ENCODE measurements at regions not wholly inside any gene's neighbourhood (a gene's known extent, or its start where the extent isn't known, plus 50 kb on each side); places are given as distances from the start of the nearest gene placed in this dataset.

GRCh38 chr10:130960531-130960930, 351.0 kb downstream of the TCERG1L start:
- Histone ChIP-seq H4K20me1 (ENCODE audit: insufficient read depth, low read length) (no peaks in the 10 kb centered on the region), H3K4me3 (ENCODE audit: insufficient read depth, low read depth, low read length) (no peak overlapping the region), H3K56ac (ENCODE audit: extremely low read depth, insufficient read depth, low read length) (no peak overlapping the region), H2BK20ac (ENCODE audit: low read depth, low read length) (no peak overlapping the region), H3K9me1 (ENCODE audit: insufficient read depth, low read length) (no peaks in the 10 kb centered on the region), H3K27ac (ENCODE audit: insufficient read depth, low read length) (no peak overlapping the region), H3K4me1 (ENCODE audit: control insufficient read depth, insufficient read depth, low read length) (no peaks in the 10 kb centered on the region), H3K4ac (ENCODE audit: low read depth, low read length) (no peak overlapping the region), H2AFZ (replicated peaks; ENCODE audit: low read length, poor library complexity) (no peak overlapping the region), H2AK5ac (ENCODE audit: low read depth, low read length) (no peak overlapping the region), H3K18ac (ENCODE audit: low read depth, low read length) (no peak overlapping the region), H3K9me3 (ENCODE audit: control insufficient read depth, insufficient read depth, low read length) (peaks cover 49% of the 10 kb centered on the region), H3K14ac (replicated peaks; ENCODE audit: low read depth, low read length) (no peak overlapping the region), H3K27me3 (ENCODE audit: control insufficient read depth, insufficient read depth, low read length) (no peaks in the 10 kb centered on the region), H3K23ac (ENCODE audit: low read depth, low read length) (no peak overlapping the region), H2BK15ac (ENCODE audit: low read depth, low read length) (no peak overlapping the region), H3K4me2 (ENCODE audit: low read depth, low read length) (no peak overlapping the region), H2BK120ac (ENCODE audit: low read depth, low read length) (no peak overlapping the region), H4K91ac (ENCODE audit: insufficient read depth, low read depth, low read length) (no peak overlapping the region), H4K5ac (ENCODE audit: low read depth, low read length) (no peak overlapping the region), H4K8ac (ENCODE audit: low read depth in 2 of 2, low read length in 2 of 2) (no peak overlapping the region), H2BK5ac (ENCODE audit: low read depth, low read length, poor library complexity, severe bottlenecking) (no peak overlapping the region), H2AK9ac (replicated peaks; ENCODE audit: low read depth, low read length, poor library complexity) (no peak overlapping the region), H3K79me1 (ENCODE audit: low read depth in 1 of 2, low read length in 2 of 2) (no peaks in the 10 kb centered on the region), H3K36me3 (ENCODE audit: control insufficient read depth, insufficient read depth, low read length) (no peaks in the 10 kb centered on the region), H3K9ac (ENCODE audit: low read depth, low read length) (no peak overlapping the region)
- POLR2A ChIA-PET (ENCODE audit: unreplicated experiment), result no interaction called here
- DNase-seq (no peak), ATAC-seq (ENCODE audit: low read depth) (no peak)
- TF ChIP-seq RAD21 (IDR thresholded peaks at IDR 0.05; ENCODE audit: low read length) (no peak), BHLHE40 (IDR thresholded peaks at IDR 0.05; ENCODE audit: low read depth, low read length) (no peak), CEBPB (IDR thresholded peaks at IDR 0.05; ENCODE audit: low read depth, low read length) (no peak), CHD1 (IDR thresholded peaks at IDR 0.05; ENCODE audit: low read depth, low read length) (no peak), SMC3 (IDR thresholded peaks at IDR 0.05; ENCODE audit: low read depth, low read length) (no peak)
- TF ChIP-seq, protein P1, sequence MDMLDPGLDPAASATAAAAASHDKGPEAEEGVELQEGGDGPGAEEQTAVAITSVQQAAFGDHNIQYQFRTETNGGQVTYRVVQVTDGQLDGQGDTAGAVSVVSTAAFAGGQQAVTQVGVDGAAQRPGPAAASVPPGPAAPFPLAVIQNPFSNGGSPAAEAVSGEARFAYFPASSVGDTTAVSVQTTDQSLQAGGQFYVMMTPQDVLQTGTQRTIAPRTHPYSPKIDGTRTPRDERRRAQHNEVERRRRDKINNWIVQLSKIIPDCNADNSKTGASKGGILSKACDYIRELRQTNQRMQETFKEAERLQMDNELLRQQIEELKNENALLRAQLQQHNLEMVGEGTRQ (IDR thresholded peaks at IDR 0.05; ENCODE audit: low read depth, low read length), result no peak
- in situ Hi-C loops (cut with MboI; ENCODE audit: low sequenced_read_pairs), result no loop called here
- CTCF ChIA-PET, result no interaction called here
- dilution Hi-C loops (cut with HindIII; ENCODE audit: low sequenced_read_pairs, unreplicated experiment), result no loop called here
- intact Hi-C loops (cut with micrococcal nuclease), result no loop called here
- 46% methylated on average over 6 of the region's 8 CpGs; no CpG with 5 or more reads in 1 of the 2 experiments for WGBS, 2 experiments (ENCODE audit: extremely low coverage in 2 of 2, insufficient read length in 1 of 2)
- no TSS peak for BruUV-seq (replicated peaks)
